ENCODE measurements at regions not wholly inside any gene's neighbourhood (a gene's known extent, or its start where the extent isn't known, plus 50 kb on each side); places are given as distances from the start of the nearest gene placed in this dataset.

GRCh38 chr22:47463220-47463619 is 700.8 kb downstream of the TBC1D22A start:
- Histone ChIP-seq H3K4me1 (ENCODE audit: control insufficient read depth in 1 of 2, insufficient read depth in 2 of 2, low read length in 2 of 2) (no peaks in the 10 kb centered on the region), H3K79me2 (ENCODE audit: insufficient read depth, low read length) (no peaks in the 10 kb centered on the region), H3K9me2 (ENCODE audit: insufficient read depth) (no peaks in the 10 kb centered on the region), H3K9ac (ENCODE audit: low read length) (no peak overlapping the region), H3K27me3 (ENCODE audit: insufficient read depth, low read length) (0 out of 2 replicates have a peak, but pooled peaks cover 9% of the 10 kb centered on the region), H4K20me1 (ENCODE audit: insufficient read depth) (no peaks in the 10 kb centered on the region), H3K4me2 (ENCODE audit: low read length) (no peak overlapping the region), H3K4me3 (replicated peaks in 1 of 2; ENCODE audit: low read depth in 1 of 2, low read length in 2 of 2) (no peak overlapping the region), H3K9me3 (ENCODE audit: control insufficient read depth in 1 of 2, insufficient read depth in 1 of 2, low read depth in 1 of 2, low read length in 2 of 2) (no peaks in the 10 kb centered on the region), H3K36me3 (ENCODE audit: control insufficient read depth in 1 of 2, insufficient read depth in 2 of 2, low read length in 2 of 2) (no peaks in the 10 kb centered on the region), H2AFZ (ENCODE audit: low read depth, low read length, poor library complexity, severe bottlenecking) (no peak overlapping the region), H3K27ac (ENCODE audit: low read depth, low read length) (no peak overlapping the region)
- no peak for ATAC-seq
- no peak for DNase-seq (ENCODE audit: low read depth, low spot score)
- CTCF ChIA-PET, result no interaction called here
- intact Hi-C loops (cut with micrococcal nuclease), result no loop called here
- POLR2A ChIA-PET, result no interaction called here
- TF ChIP-seq CEBPB (IDR thresholded peaks at IDR 0.05; ENCODE audit: low read depth) (no peak), POLR2AphosphoS5 (IDR thresholded peaks at IDR 0.05; ENCODE audit: low read depth, low read length) (no peak), EZH2 (IDR thresholded peaks at IDR 0.05) (no peak), EGR1 (IDR thresholded peaks at IDR 0.05; ENCODE audit: low read depth) (no peak), REST (IDR thresholded peaks at IDR 0.05; ENCODE audit: low read depth) (no peak), MAX (IDR thresholded peaks at IDR 0.05) (no peak), YY1 (IDR thresholded peaks at IDR 0.05; ENCODE audit: extremely low read depth, insufficient replicate concordance, low read depth, low read length) (no peak), CBX3 (IDR thresholded peaks at IDR 0.05; ENCODE audit: low read depth) (no peak)
- BruUV-seq (replicated peaks), result no TSS peak
- RAD21 ChIA-PET (ENCODE audit: low non-redundant PET in 1 of 2, low total read pairs in 2 of 2, uncharacterized antibody in 2 of 2, unreplicated experiment in 2 of 2), result no interaction called here
